HG03520 (cell line): ENCODE measurements at regions not wholly inside any gene's neighbourhood (a gene's known extent, or its start where the extent isn't known, plus 50 kb on each side); places are given as distances from the start of the nearest gene placed in this dataset.

Experiments
- ATAC-seq: cut with Tn5 transposase; IDR thresholded peaks from one replicate; pipeline ENCODE4 v1.9.1; 2021; ENCODE audit warnings: mild to moderate bottlenecking, moderate library complexity; ENCODE audit not compliant: unreplicated experiment

GRCh38 chr12:24424376-24424775 lies 474.9 kb upstream of the SOX5 start:
- no peak for ATAC-seq

DNA sequence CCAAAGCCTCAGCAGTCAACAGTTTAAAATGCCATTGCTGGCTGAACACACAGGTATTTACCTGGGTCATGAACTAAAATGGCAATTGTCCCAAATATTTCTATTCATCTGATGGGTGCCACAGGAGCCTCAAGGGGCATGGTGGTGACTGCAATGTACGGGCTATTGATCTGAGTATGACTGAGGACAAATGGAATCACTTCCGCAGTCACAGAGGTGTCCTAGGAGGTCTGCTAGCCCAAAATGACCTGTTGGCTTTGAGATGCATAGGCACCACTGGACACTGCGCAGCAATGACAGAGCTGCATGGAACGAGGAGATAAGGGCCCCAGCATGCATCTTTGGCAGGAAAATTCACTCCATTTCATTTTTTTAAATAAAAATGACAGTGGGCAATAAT lies 474.1 kb upstream of the SOX5 start:
- no peak for ATAC-seq

- no peak for ATAC-seq
Measured at GRCh38 chr12:24421759-24422158, 472.3 kb upstream of the SOX5 start.

GRCh38 chr12:24418157-24418556 lies 468.7 kb upstream of the SOX5 start:
- ATAC-seq: no peak

GRCh38 chr12:24416423-24417109 lies 467.1 kb upstream of the SOX5 start:
- ATAC-seq: no peak

- ATAC-seq: no peak
Measured at GRCh38 chr12:24415934-24416333, 466.5 kb upstream of the SOX5 start.

DNA sequence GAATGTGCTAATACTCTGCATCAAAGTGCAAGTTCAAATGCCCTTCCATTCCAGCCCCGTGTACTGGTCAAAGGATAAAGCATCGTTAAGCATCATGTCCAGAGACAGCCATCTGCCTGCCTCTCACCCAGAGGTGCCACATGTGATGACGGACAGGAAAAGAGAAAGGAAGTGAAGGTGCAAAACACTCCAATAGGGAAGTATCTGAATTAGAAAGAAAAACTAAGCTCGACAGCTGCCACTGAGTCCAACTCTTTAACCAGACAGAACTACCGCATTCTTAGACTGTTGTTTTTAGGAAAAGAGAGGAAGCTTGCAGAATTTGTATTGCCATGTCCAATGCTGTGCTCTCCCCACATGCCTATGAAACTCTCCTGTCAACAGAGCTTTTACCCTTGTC lies 465.0 kb upstream of the SOX5 start:
- ATAC-seq: no peak

DNA sequence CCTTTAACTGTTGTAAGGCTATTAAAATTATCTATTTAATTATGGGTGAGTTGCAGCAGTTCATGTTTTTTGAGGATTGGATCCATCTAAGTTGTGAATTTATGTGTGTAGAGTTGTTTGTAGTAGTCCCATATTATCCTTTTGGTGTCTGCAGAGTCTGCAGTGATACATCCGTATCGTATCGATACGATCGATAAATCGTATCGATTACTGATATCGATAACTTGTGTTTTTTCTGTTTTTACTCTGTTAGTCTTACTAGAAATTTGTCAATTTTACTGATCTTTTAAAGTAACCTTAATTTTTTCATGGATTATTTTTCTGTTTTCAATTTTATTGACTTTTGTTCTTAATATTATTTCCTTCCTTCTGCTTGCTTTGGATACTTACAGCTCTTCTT lies 462.5 kb upstream of the SOX5 start:
- no peak for ATAC-seq

GRCh38 chr12:24409868-24410267 lies 460.4 kb upstream of the SOX5 start:
- ATAC-seq: no peak

DNA sequence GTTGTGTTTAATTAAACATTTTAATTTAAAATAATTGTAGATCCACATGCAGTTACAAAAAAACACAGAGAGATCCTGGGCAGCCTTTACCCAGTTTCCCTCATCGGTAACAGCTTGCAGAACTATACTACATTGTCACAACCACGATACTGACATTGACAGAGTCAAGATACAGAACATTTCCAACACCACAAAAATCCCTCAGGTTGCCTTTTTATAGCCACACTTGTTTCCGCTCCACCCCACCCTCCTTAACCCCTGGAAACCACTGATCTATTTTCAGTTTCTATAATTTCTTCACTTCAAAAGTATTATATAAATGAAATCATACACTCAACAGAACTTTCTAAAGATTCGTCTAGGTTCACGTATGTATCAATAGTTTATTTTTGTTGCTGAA lies 458.8 kb upstream of the SOX5 start:
- ATAC-seq: no peak

GRCh38 chr12:24407884-24408283 lies 458.4 kb upstream of the SOX5 start:
- ATAC-seq: no peak

DNA sequence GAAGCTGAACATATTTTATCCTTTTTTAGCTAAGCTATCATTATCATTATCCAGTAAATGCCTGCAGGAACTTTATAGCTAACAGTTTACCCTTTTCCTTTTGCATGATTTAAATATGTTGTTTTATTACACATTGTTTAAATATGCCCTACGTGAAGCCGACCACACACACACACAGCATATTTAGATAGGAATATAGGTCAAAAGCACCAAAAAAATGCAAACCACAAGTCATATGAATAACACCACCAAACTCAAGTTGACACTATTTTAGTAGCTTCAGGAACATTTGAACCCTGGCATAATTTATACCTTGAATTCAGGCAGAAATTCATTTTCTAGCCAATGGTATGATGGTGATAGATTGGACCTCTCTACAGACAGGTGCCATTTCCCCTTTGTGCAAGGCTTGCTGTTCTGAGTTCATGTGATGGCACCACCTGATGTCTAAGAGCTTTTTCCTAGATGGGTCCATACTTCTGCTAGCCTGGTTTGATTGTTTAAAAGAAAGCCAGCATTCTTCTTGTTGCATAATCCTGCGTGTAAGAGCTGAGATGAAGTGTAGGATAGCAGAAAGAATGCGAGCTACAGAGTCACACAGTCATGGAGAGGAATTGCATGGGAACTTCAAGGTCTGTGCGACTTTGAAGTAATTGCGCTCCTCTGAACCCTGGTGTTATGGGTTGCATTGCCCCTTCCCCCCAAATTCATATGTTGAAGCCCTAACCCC lies 454.8 kb upstream of the SOX5 start:
- ATAC-seq: no peak

- ATAC-seq: no peak
Measured at GRCh38 chr12:24400533-24400932, 451.1 kb upstream of the SOX5 start.

GRCh38 chr12:24398605-24399004 lies 449.1 kb upstream of the SOX5 start:
- ATAC-seq: peak; percentile 70

DNA sequence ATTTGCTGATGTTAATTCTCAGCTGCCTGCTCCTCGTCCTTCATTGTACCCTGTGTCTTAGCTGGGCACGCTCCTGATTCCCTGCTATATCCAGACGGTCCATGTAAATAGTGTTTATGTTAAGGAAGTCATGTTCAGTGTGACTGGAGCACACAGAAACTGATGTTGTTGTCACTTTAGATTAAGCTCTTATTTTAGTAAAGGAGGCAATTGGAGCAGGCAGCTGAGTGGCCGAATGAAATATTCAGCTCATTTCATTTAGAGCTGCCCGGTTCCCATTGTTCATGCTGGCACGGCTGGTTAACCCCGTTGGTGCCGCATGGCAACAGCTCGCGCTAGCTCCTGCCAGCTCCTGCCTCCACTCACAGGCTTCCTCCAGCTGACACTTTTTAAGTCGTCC lies 446.8 kb upstream of the SOX5 start:
- no peak for ATAC-seq

DNA sequence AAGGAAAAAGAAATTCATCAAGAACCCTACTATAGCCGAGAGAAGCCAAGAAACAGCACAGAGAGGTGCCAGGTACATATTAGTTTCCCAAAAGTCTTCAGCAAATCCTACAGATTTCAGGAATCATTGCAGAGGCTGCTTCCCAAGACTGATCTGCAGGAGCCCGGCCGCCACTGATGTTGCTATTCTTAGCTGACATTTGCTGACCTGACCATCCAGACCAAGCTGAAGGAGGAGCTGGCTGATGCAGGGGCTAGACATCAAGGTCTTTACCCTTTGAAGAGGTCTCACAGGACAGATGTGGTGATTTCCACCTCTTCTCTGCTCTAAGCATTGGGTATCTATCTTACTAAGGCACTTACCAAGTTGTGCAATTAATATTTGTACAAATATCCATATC lies 444.8 kb upstream of the SOX5 start:
- ATAC-seq: no peak

GRCh38 chr12:24393071-24393470 lies 443.6 kb upstream of the SOX5 start:
- no peak for ATAC-seq

GRCh38 chr12:24389394-24389793 lies 439.9 kb upstream of the SOX5 start:
- ATAC-seq: no peak

DNA sequence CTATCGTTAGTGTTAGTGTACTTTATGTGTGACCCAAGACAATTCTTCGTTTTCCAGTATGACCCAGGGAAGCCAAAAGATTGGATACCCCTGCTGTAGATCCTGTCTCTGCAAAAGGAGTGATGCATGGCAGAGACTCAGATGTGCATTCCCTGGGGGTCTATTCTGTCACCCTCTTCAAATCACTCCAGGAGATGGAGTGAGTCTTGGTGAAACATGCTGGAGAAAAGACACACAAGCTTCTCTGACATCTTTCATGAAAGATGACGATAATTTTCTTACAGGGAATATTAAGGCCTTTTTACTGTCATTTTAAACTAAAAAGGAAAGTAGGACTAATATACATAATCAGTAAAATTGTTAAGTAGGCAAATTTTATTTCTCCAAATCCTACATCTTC lies 437.9 kb upstream of the SOX5 start:
- ATAC-seq: no peak

DNA sequence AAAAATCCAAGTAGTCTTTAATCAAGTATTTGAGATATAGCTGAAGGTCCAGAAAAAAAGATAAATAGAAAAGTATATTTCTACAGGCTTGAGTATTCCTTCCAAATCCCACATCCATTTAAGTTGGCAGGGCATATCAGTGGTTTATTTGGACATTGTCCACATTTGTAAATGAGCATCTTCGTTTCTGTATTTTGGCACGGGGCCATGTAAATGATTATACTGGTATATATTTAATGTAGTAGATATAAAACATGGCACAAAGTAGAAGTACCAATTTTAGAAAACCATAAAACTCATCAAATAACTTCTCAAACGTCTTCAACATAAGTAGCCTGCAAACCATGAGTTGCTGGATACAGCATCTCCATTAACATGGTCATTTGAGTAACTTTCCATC lies 437.4 kb upstream of the SOX5 start:
- ATAC-seq: no peak

- ATAC-seq: no peak
Measured at GRCh38 chr12:24381790-24382189, 432.3 kb upstream of the SOX5 start.

- no peak for ATAC-seq
Measured at GRCh38 chr12:24379861-24380521, 430.5 kb upstream of the SOX5 start.
